ENCODE measurements at regions not wholly inside any gene's neighbourhood (a gene's known extent, or its start where the extent isn't known, plus 50 kb on each side); places are given as distances from the start of the nearest gene placed in this dataset.

DNA sequence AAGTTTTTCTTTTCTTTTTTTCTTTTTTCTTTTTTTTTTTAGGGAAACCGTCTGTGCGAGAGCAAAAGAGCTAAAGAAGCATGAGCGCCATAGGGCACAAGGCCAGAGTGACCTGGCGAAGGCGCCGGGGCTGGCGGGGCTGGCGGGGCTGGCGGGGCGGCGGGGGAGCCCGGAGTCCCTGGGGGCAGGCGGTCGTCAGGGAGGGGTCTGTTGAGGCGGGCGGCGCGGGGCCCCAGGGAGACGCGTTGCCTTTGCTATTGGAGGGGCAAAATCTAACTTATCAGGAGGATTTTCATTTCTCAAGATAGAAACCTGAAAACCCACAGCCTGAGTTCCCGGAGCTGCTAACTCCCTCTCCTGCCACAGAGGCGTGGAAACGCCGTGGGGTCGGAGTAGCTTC is 135.6 kb upstream of the SMAD1 start:
- no peak for DNase-seq

DNA sequence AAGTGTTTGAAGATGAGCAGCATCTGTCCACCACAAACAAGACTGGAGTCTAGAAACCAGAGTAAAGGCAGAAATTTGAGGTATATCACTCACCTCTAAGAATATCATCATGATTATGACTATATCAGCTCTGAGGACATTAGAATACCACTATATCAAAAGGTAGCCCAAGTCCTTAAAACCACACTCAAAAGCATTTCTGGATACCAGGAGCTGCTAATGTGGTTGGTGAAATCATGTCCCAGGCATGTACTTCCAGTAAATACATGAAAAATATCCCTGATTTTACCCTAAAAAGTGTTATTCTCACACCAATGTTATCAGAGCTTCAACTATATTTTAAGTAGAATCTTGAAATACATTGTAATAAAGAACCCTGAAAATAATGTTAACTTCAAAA is 136.3 kb upstream of the SMAD1 start:
- no peak for DNase-seq

DNA sequence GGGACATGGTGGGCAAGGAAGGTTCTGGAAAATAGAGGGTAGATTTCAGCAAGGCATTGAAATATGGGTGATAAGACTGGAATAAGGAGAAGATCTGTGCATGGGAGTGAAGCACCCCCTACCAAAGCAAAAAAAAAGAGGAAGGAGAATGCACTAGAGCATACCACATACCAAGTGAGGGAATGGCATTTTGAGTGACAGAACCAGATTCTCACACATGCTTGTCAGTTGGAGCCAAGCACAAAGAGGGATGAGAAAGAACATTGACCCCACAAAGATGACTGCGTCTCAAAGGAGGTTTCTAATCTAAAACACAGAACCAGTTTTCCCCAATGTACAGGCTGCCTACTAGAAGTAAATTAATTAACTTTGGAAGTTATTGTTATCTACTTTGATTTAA is 140.3 kb upstream of the SMAD1 start:
- no peak for DNase-seq

DNA sequence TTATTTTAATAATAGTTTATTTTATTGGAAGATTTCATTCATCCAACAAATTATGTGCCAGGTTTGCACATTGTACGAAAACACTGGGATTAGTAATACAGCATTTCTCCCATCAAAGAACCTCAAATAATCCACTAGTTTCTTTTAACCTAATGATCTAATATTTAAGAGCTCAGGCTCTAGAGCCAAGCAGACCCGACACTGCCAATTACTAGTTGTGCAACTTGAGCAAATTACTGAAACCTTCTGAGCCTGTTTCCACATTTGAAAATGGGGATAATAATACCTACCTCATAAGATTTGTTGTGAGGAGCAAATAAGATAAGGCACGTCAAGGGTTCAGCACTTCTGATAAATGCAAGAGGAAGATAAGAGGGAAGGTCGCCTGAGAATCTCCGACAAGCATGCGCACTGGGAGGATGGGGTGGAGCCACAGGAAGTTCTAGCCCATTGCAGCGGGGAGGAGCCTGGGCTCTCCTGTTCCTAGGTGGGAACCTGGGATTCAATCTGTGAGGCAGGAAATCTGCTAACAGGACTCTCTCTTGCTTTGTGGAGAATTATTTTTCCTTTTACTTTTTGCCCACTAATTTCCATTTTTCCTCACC is 141.5 kb upstream of the SMAD1 start:
- no peak for DNase-seq

DNA sequence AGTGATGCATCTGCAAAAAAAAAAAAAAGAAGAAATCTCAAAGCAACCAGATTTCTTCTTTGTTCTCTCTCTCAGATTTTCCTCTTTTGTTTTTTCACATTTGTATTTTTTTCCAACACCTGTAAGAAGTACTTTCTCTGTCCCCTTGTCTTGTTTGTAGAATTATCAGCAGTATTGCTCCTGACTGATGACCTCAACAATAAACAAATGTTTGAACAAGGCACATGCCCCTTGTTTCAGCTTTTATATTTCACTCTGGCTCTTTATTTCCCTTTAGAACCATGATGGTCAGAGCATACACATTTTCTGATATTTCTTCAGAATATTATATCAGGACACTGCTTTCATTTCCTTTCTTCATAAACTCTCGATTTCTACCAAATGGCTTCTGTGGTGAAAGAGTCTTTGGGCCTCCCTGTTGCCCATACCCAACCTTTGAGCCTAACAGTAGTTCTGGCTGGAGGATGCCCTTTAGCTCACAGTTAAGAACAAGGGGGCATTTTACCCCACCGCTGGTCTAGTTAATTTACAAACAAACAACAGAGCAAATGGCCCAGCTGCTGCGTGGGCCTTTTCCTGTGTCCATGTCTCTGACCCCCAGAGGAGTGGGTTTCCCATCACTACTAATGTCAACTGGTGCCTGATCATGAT is 142.5 kb upstream of the SMAD1 start:
- no peak for DNase-seq

DNA sequence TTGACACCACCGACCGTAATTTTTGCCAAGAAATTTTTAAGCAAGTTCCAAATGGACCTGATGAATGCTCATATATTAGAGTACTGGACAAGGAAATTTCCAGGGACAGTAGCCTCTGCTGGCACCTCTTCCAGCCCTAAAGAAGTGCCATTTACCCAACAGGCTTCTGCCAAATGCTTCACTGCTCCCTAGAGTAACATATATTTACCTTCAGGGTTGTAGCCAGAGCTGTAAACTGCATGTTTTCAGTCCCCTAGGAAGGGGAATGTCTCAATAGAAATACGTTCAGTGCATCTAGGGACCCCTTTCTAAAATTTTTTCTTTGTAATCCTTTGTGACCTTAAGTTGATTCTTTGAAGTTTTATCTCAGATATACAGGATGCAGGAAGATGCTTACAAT is 143.1 kb upstream of the SMAD1 start:
- DNase-seq: no peak

DNA sequence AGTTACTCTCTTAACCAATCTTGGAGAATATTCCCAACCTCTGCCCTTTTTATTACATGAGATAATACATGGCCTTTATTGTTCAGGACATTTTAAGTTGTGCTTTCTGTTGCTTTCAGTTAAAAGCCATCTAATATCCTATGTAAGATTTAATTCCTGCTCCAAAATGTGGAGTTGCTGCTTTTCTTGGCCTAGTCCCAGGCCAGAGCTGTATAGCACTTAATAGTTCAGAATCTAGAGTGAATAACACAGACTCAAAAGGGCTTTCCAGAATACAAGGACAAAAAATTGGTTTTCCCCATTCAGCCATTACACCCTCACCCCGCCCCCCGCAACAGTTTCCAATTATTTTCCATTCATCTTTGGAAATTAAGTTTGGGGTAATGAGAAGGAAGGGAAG is 144.3 kb upstream of the SMAD1 start:
- DNase-seq: no peak

DNA sequence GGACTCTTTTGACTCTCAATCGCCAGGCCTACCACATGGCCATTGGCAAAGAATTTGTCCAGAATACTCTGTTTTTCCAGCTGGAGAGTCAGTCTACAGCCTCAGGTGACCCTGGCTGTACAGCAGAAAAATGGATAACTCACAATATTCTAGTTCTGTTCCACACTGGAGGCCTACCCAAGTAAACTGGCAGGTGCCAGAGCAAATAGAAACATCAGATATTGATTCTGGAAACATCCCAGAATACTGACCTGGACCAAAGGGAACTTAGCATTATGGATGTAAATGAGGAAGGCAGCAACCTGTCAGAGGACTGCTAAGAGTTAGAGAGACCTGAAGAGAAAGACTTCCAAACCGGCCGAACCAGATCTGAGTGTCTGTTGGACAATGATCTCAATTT is 147.9 kb upstream of the SMAD1 start:
- no peak for DNase-seq

DNA sequence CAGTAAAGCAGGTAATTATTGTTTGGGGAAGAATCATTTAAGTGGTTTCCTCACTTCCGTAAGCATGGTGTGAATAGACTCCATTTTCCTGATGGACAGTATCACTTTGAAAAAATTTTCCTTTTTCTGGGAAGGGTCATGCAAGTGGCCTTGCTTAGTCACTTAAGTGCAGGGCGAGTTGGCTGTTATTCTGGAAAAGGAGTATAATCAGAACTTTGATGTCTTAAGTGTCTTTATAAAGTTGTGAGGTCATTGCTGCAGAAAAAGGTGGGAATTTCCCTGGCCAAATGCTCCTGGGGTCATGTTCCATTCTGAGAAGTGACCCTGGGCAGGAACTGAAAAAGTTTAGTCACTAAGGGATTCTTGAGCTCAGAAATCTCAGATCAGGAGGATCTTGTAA is 146.1 kb upstream of the OTUD4 start:
- no peak for DNase-seq

DNA sequence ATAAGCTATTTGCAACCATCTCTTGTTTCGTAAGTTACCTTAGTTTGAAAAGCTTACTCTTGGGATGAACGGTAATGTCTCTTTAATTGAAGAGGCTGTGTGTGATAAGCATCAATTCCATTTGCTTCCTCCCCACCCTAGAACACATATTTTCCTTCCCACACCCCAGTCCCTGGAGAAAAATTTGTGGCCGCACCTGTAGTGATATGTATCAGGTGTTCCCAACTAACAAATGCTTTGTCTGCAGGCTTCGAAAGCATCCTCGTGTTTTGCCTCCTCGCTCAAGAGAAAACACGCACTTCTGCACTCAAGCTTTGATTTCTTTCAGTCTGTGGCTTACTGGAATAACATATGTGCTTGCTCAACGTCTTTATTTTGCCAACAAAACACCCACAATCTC is 143.8 kb upstream of the OTUD4 start:
- DNase-seq: no peak

DNA sequence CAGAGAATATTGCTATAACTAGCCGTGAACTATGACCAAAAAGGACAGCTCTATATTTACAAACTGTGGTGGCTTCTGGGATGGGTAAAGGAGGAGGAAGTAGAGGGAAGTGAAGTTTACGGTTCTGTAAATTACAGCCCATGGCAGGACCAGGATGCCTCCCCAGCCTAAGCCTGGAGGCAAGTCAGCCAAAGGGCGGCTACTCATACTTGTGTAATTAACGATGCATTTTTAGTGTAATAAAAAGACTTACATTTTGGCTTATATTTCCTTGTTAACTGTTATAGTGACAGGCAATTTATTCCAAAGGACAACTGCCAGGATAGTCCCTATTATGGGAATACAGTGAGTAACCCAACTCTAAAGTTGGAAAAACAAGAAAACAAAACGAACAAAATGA is 139.9 kb upstream of the OTUD4 start:
- DNase-seq: peak; percentile 17

DNA sequence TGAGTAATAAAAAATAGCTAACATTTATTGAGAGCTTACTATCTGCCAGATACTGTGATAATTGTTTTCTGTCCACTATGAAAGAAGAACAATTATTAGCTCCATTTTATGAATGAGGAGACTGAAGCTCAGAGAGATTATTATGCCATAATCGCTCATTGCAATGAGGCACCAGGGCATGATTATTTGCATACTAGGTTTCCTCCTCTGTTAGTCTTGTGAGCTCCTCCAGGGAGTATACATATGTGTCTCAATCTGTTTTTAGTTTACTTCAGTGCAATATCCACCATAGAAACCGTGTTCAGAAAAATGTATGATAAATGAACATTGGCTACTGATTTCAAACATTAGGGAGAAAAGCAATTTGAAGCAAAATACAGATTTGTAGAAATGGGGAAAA is 139.4 kb upstream of the OTUD4 start:
- no peak for DNase-seq

DNA sequence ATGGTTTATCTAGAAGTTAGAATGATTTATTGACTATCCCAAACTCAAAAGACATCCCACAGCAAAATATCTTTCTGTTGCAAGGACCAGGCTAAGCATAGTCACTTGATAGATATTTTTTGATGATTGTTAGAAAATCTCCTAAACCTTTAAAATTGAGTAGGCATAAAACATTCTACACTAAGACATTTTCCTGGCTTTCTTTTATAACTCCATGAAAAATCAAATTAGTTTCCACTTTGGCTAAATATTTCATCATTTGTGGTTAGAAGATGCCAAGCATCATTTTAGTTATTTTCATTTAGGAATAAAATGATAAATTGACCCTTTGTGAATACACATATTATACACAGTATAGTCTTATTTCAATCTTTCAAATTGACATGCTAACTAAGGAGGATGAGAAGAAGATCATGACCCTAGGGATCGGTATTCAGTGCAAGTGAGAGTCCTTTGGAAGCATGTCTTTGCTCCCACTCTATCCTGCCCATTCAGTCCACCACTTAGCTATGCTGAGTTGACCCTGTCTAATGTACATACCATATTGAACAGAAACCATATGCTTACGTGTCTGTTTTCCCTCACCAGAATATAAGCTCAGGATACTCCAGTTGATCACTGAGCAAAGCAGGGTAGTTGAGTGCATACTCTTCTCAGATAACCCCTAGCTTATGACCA is 136.6 kb upstream of the OTUD4 start:
- DNase-seq: no peak

DNA sequence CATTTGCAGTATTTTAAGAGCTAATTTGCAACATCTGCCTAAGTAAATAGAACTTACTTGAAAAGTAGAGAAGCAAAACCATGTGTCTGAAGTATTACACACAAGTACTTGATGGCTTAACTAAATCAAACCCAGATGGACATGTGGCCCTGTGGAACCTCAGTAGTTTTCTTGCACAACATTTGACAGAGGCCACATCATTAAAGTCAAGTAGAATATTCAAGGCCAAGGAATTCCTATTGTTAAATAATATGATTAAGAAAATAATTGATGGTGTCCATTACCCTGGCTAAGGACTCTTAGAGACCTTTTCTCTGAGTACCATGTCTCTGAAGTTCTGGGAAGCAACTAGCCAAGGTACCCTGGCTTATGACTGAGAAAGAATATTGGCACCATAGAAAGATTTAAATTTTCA is 135.4 kb upstream of the OTUD4 start:
- DNase-seq: no peak

DNA sequence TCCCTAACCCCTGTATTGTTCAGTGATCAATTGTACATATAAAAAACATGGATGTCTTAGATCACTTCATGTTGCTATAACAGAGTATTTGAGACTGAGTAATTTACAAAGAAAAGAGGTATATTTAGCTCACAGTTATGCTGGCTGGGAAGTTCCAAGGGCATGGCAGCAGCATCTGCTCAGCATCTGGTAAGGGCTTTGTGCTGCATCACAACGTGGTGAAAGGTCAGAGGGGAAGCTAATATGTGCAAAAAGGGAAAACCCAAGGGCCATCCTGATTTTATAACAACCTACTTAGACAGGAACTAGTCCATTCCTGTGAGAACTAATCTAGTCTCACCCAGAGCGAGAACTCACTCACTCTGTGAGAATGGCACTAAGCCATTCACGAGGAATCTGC is 128.2 kb upstream of the OTUD4 start:
- no peak for DNase-seq

DNA sequence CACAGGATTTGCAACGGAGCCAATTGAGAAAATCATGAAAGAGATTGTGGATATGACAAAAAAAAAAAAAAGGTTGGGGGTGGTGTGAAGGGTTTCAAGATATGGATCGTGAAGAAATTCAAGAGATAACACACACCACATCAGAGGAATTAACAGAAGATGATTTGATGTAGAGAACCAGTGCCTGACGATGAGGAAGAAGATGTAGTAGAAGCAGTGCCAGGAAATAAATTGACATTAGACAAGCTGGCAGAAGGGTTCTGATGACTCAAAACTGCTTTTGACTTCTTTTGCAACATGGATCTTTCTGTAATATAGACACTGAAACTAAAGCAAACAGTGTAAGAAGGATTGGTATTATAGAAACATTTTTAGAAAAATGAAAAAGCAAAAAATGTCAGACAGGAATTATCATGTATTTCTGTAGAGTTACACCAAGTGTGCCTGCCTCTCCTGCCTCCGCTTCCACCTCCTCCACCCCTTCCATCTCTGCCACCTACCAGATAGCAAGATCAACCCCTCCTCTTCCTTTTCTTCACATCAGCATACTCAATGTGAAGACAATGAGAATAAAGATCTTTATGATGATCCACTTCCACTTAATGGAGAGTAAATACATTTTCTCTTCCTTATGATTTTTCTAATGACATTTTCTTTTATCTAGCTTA is 127.5 kb upstream of the OTUD4 start:
- no peak for DNase-seq

DNA sequence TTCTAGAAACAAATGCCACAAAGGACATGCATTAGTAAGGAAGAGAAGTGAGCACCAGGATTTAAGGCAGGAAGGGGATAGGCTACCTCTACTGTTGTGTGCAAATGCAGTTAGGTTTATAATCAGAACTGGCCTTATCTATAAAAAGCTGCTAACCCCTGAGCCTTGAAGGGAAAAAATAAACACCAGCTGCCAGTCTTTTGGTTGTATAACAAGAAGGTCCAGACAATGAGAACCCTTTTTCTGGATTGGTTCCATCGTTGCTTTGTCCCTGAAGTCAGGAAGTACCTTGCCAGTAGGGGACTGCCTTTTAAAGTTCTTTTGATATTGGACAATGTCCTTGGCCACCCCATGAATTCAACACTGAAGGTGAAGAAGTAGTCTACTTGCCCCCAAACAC is 126.7 kb upstream of the OTUD4 start:
- no peak for DNase-seq

DNA sequence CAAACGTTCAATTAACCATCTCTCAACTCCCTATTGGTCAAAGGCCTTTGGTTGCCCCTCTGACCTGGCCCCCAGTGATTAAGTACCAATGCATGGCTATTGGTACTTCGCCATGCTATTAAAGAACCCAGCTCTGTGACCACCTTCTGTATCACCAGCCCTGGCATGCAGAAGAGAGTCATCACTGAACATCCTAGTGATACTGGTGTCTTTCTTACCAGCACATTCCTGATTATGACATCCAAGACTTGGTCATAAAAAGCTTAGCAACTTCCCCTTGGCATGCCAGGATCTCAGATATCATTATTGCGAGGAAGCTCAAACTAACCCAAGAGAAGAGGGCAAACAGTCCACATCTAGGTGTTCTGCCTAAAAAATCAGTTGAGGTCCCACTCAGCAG is 122.3 kb upstream of the OTUD4 start:
- no peak for DNase-seq

DNA sequence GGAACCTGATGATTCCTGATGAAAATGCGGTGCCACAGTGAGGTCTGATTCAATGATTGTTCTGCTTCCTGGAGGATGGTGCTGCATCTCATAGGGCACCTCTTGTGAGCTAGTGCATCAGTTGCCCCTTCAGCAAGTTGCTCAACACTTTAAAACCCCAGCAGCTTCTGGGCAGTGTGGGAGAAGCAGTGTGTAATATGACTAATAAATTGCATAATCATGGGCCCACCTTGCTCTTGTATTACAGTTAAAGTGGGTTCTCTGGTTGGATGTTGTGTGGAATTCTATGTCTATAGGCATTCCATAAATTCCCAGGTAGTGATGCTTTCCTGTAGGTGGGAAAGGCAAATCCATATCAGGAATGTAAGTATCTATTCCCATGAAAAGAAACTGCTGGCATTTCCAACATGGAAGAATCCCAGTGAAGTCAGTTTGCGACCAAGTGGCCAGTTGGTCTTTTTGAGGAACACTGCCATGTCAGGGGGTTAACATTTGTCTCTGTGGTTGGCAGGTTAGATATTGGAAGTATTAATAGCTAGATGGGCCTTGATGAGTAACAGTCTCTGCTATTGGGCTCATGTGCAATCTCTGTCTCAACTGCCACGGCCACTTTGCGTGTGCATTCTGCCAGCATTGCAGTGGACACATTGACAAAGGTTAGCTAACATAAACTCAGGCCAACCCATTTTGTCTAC is 121.1 kb upstream of the OTUD4 start:
- DNase-seq: no peak

DNA sequence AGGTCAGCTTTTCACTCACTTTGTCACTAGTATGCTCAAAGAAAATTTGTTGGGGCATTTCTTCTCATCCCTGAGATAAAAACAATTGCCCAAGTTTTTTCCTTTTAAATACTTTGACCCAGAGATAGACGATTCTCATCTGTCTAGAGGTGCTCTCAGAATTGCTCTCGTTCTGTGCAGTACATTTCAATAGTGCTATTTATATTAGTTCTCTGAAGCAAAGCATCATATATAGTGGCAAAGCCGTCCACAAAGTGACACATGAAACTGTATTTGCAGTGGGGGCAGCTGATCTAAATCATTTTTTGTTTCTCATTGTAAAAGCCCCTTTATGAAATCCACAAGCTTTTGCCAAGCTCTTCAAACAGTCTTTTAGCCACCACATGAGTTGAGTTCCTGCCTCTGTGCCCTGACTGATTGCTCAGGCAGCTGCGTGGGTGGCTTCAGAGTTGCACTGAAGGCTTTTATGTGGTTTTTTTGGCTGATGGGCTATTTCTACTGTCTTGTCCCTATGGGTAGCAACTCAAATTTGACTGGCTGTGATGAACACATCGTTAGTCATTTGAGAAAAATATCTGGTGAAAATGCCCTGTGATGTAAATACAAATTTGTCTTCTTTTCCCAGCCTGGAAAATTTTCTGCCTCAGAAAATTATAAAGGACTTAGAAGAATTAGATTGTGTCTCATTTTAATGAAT is 119.1 kb upstream of the OTUD4 start:
- DNase-seq: no peak

DNA sequence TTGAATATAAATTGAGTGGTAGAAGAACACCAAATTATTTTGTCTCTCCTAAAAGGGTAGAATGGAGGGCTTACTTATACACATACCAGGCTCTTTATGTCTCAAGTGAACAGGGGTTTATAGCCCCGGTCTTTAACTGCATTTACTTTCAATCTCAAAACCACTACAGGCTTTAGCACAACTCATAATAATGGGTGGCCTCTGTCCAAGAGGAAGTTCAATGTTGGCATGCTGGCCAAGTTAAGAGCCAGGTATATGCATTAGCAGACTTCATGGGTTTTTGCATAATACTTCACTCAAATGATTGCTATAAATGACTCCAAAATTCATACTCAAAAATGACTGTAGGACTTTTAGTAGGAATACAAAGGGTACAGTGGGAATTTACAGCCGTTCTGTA is 118.5 kb upstream of the OTUD4 start:
- no peak for DNase-seq

DNA sequence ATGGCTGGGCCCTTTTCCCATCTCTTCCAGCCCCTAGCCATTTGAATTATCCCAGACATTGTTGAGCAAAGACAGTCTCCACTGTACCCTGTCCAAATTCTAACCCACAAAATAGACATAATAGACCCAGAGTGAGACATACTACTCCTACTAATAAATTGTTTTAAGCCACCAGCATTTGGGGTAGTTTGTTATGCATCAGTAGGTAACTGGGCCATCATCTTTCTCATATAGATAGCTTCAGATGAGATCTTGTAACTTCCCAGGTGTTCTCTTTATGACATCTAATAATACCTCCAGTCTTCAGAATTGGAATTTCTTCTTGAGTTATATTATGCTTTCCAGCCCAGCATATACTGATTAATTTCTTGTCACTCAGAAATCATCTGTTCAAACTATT is 117.2 kb upstream of the OTUD4 start:
- DNase-seq: no peak

Data from left kidney (tissue), 1 donor.